ENCODE measurements at regions not wholly inside any gene's neighbourhood (a gene's known extent, or its start where the extent isn't known, plus 50 kb on each side); places are given as distances from the start of the nearest gene placed in this dataset.

- Histone ChIP-seq H3K36me3 (no peaks in the 10 kb centered on the region), H3K4me3 (no peak overlapping the region), H3K9me3 (no peaks in the 10 kb centered on the region), H3K27me3 (replicated peaks; ENCODE audit: insufficient read depth) (no peaks in the 10 kb centered on the region), H3K27ac (no peak overlapping the region), H3K4me1 (ENCODE audit: control insufficient read depth in 1 of 2, low read depth in 2 of 2) (no peaks in the 10 kb centered on the region)
- no peak for ATAC-seq (ENCODE audit: insufficient number of reproducible peaks, low FRiP score, low read depth)
- TF ChIP-seq CTCF (IDR thresholded peaks at IDR 0.05): no peak
- DNase-seq (ENCODE audit: low spot score): no peak
Observed at GRCh38 chr5:100974082-100974481, 71.0 kb upstream of the ST8SIA4 start.

GRCh38 chr5:100970646-100971255 is 67.7 kb upstream of the ST8SIA4 start:
- H3K9me3 ChIP-seq: no peaks in the 10 kb centered on the region
- ATAC-seq (ENCODE audit: insufficient number of reproducible peaks, low FRiP score, low read depth): no peak
- TF ChIP-seq CTCF (IDR thresholded peaks at IDR 0.05): no peak
- no peak overlapping the region for H3K27ac ChIP-seq
- no peak for DNase-seq (ENCODE audit: low spot score)
- H3K4me1 ChIP-seq (ENCODE audit: control insufficient read depth in 1 of 2, low read depth in 2 of 2): no peaks in the 10 kb centered on the region
- H3K36me3 ChIP-seq: no peaks in the 10 kb centered on the region
- no peak overlapping the region for H3K4me3 ChIP-seq
- no peaks in the 10 kb centered on the region for H3K27me3 ChIP-seq (replicated peaks; ENCODE audit: insufficient read depth)

GRCh38 chr5:100965291-100965690 is 62.2 kb upstream of the ST8SIA4 start:
- TF ChIP-seq CTCF (IDR thresholded peaks at IDR 0.05): no peak
- Histone ChIP-seq H3K9me3 (no peaks in the 10 kb centered on the region), H3K4me1 (ENCODE audit: control insufficient read depth in 1 of 2, low read depth in 2 of 2) (no peaks in the 10 kb centered on the region), H3K27me3 (replicated peaks; ENCODE audit: insufficient read depth) (no peaks in the 10 kb centered on the region), H3K27ac (no peak overlapping the region), H3K4me3 (no peak overlapping the region), H3K36me3 (no peaks in the 10 kb centered on the region)
- DNase-seq (ENCODE audit: low spot score) (no peak), ATAC-seq (ENCODE audit: insufficient number of reproducible peaks, low FRiP score, low read depth) (no peak)

Measured in thoracic aorta (tissue), 2 donors.